ENCODE measurements at regions not wholly inside any gene's neighbourhood (a gene's known extent, or its start where the extent isn't known, plus 50 kb on each side); places are given as distances from the start of the nearest gene placed in this dataset.

DNA sequence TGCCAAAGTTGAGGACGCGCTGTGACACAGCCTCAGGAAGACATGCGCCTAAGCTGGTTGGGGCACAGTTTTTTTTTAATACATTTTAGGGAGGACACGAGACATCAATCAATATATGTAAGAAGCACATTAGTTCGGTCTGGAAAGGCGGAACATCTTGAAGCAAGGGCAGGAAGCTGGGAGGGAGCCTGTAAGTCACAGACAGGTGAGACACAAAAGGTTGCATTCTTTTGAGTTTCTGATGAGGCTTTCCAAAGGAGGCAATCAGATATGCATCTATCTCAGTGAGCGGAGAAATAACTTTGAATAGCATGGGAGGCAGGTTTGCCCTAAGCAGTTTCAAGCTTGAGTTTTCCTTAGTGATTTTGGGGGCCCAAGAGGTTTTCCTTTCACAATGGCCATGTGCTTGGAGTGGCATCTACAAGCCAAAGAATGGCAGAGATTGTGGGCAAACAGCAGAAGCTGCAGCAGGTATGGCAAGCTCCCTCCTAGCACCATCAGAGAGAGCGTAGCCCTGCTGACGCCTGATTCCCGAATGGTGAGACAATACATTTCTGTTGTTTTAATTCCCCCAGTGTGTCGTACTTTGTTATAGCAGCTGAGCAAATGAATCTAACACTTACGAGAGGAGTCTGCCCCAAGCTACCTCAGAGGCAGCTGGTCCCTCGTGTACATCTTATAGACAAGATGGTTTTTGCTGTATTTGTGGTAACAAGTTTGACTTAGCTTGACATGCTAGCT is 99.5 kb upstream of the TMTC4 start (continued):
- no peak for TF ChIP-seq GABPA (IDR thresholded peaks at IDR 0.05 in 1 of 2, conservative IDR thresholded peaks at IDR 0.05 in 1 of 2)

DNA sequence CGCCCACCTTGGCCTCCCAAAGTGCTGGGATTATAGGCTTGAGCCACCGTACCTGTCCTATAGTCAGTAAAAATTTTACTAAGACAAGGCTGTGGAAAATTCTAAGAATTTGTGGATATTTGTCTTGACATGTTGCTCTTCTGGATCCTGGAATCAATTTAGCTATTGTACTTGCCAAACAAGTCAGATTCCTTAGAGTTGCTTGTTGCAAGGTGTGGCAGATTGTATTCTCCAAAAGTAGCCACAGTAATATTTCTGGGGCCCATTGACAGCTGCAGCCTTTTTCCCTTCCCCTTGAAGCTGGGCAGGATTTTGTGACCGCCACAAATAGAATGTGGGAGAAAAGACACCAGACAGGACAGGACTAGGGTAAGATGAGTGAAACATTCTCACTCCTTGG is 98.8 kb upstream of the TMTC4 start:
- Histone ChIP-seq H3K9ac (ENCODE audit: low read depth in 1 of 2, low read length in 2 of 2) (no peak overlapping the region), H3K4me3 (ENCODE audit: low read depth in 1 of 3, low read length in 3 of 3) (no peak overlapping the region), H3K36me3 (ENCODE audit: control insufficient read depth in 4 of 4, insufficient read depth in 3 of 4, low read depth in 1 of 4, low read length in 3 of 4) (no peaks in the 10 kb centered on the region), H3K27me3 (ENCODE audit: control insufficient read depth in 4 of 4, insufficient read depth in 4 of 4, low read length in 3 of 4) (no peaks in the 10 kb centered on the region), H3K4me1 (ENCODE audit: control insufficient read depth in 4 of 4, insufficient read depth in 4 of 4, low read length in 3 of 4) (no peaks in the 10 kb centered on the region), H3K27ac (ENCODE audit: low read depth in 1 of 2, low read length in 2 of 2) (no peak overlapping the region), H3K9me3 (ENCODE audit: control insufficient read depth in 4 of 4, low read length in 3 of 4) (no peaks in the 10 kb centered on the region)
- WGBS: 97% methylated on average over 3 of the region's 3 CpGs
- TF ChIP-seq, protein P1, sequence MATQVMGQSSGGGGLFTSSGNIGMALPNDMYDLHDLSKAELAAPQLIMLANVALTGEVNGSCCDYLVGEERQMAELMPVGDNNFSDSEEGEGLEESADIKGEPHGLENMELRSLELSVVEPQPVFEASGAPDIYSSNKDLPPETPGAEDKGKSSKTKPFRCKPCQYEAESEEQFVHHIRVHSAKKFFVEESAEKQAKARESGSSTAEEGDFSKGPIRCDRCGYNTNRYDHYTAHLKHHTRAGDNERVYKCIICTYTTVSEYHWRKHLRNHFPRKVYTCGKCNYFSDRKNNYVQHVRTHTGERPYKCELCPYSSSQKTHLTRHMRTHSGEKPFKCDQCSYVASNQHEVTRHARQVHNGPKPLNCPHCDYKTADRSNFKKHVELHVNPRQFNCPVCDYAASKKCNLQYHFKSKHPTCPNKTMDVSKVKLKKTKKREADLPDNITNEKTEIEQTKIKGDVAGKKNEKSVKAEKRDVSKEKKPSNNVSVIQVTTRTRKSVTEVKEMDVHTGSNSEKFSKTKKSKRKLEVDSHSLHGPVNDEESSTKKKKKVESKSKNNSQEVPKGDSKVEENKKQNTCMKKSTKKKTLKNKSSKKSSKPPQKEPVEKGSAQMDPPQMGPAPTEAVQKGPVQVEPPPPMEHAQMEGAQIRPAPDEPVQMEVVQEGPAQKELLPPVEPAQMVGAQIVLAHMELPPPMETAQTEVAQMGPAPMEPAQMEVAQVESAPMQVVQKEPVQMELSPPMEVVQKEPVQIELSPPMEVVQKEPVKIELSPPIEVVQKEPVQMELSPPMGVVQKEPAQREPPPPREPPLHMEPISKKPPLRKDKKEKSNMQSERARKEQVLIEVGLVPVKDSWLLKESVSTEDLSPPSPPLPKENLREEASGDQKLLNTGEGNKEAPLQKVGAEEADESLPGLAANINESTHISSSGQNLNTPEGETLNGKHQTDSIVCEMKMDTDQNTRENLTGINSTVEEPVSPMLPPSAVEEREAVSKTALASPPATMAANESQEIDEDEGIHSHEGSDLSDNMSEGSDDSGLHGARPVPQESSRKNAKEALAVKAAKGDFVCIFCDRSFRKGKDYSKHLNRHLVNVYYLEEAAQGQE (IDR thresholded peaks at IDR 0.05): no peak
- TF ChIP-seq HNF4A (conservative IDR thresholded peaks at IDR 0.05) (no peak), GABPA (IDR thresholded peaks at IDR 0.05 in 1 of 2, conservative IDR thresholded peaks at IDR 0.05 in 1 of 2) (no peak), SP1 (IDR thresholded peaks at IDR 0.05) (no peak), EGR1 (IDR thresholded peaks at IDR 0.05; ENCODE audit: low read depth in 2 of 2) (no peak), RAD21 (IDR thresholded peaks at IDR 0.05) (no peak), HNF4G (IDR thresholded peaks at IDR 0.05) (no peak), FOXA2 (IDR thresholded peaks at IDR 0.05) (no peak), JUND (IDR thresholded peaks at IDR 0.05) (no peak)
- TF ChIP-seq, protein P2, sequence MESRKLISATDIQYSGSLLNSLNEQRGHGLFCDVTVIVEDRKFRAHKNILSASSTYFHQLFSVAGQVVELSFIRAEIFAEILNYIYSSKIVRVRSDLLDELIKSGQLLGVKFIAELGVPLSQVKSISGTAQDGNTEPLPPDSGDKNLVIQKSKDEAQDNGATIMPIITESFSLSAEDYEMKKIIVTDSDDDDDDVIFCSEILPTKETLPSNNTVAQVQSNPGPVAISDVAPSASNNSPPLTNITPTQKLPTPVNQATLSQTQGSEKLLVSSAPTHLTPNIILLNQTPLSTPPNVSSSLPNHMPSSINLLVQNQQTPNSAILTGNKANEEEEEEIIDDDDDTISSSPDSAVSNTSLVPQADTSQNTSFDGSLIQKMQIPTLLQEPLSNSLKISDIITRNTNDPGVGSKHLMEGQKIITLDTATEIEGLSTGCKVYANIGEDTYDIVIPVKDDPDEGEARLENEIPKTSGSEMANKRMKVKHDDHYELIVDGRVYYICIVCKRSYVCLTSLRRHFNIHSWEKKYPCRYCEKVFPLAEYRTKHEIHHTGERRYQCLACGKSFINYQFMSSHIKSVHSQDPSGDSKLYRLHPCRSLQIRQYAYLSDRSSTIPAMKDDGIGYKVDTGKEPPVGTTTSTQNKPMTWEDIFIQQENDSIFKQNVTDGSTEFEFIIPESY (IDR thresholded peaks at IDR 0.05): no peak
- TF ChIP-seq, protein P3, sequence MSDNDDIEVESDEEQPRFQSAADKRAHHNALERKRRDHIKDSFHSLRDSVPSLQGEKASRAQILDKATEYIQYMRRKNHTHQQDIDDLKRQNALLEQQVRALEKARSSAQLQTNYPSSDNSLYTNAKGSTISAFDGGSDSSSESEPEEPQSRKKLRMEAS (IDR thresholded peaks at IDR 0.05): no peak
- DNase-seq (ENCODE audit: low spot score): no peak

DNA sequence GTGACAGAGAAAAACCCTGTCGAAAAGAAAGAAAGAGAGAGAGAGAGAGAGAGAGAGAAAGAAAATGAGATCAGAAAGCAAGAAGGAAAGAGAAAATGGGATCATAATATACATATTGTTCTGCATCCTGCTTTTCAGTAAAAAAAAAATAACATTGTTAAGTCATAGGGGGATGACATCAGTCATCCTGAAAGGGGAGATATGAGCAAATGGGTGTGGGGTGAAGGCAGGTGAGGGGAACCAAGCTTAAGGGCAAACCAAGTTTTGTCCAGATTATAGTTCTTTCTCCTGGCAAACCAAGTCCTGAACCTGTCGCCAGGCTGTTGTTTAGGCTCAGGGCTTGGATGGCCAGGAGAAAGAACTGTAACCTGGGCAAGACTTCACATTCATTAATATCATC is 92.6 kb upstream of the TMTC4 start:
- WGBS: 89% methylated on average over 2 of the region's 2 CpGs
- no peaks in the 10 kb centered on the region for H3K27me3 ChIP-seq (ENCODE audit: control insufficient read depth in 4 of 4, insufficient read depth in 4 of 4, low read length in 3 of 4)
- no peaks in the 10 kb centered on the region for H3K9me3 ChIP-seq (ENCODE audit: control insufficient read depth in 4 of 4, low read length in 3 of 4)
- H3K9ac ChIP-seq (ENCODE audit: low read depth in 1 of 2, low read length in 2 of 2): no peak overlapping the region
- no peaks in the 10 kb centered on the region for H3K36me3 ChIP-seq (ENCODE audit: control insufficient read depth in 4 of 4, insufficient read depth in 3 of 4, low read depth in 1 of 4, low read length in 3 of 4)
- no peak overlapping the region for H3K4me3 ChIP-seq (ENCODE audit: low read depth in 1 of 3, low read length in 3 of 3)
- H3K4me1 ChIP-seq (ENCODE audit: control insufficient read depth in 4 of 4, insufficient read depth in 4 of 4, low read length in 3 of 4): no peaks in the 10 kb centered on the region
- DNase-seq (ENCODE audit: low spot score): no peak
- peak overlapping the region in 1 of 2 donors; percentile 5 for H3K27ac ChIP-seq (ENCODE audit: low read depth in 1 of 2, low read length in 2 of 2)
- TF ChIP-seq, protein P3 (IDR thresholded peaks at IDR 0.05): no peak
- no peak for TF ChIP-seq YY1 (IDR thresholded peaks at IDR 0.05)
- TF ChIP-seq RAD21 (IDR thresholded peaks at IDR 0.05): no peak
- no peak for TF ChIP-seq FOXA1 (IDR thresholded peaks at IDR 0.05)
- no peak for TF ChIP-seq HNF4A (conservative IDR thresholded peaks at IDR 0.05)
- no peak for TF ChIP-seq GABPA (IDR thresholded peaks at IDR 0.05 in 1 of 2, conservative IDR thresholded peaks at IDR 0.05 in 1 of 2)
- no peak for TF ChIP-seq NR2F2 (IDR thresholded peaks at IDR 0.05)
- no peak for TF ChIP-seq FOXA2 (IDR thresholded peaks at IDR 0.05)
- TF ChIP-seq HNF4G (IDR thresholded peaks at IDR 0.05): no peak
- TF ChIP-seq, protein P4, sequence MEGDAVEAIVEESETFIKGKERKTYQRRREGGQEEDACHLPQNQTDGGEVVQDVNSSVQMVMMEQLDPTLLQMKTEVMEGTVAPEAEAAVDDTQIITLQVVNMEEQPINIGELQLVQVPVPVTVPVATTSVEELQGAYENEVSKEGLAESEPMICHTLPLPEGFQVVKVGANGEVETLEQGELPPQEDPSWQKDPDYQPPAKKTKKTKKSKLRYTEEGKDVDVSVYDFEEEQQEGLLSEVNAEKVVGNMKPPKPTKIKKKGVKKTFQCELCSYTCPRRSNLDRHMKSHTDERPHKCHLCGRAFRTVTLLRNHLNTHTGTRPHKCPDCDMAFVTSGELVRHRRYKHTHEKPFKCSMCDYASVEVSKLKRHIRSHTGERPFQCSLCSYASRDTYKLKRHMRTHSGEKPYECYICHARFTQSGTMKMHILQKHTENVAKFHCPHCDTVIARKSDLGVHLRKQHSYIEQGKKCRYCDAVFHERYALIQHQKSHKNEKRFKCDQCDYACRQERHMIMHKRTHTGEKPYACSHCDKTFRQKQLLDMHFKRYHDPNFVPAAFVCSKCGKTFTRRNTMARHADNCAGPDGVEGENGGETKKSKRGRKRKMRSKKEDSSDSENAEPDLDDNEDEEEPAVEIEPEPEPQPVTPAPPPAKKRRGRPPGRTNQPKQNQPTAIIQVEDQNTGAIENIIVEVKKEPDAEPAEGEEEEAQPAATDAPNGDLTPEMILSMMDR (IDR thresholded peaks at IDR 0.05; ENCODE audit: low read depth, low read length, missing input control): no peak
- no peak for TF ChIP-seq RXRA (IDR thresholded peaks at IDR 0.05)
- TF ChIP-seq, protein P2 (IDR thresholded peaks at IDR 0.05): no peak
- no peak for TF ChIP-seq SP1 (IDR thresholded peaks at IDR 0.05)
- TF ChIP-seq, protein P5, sequence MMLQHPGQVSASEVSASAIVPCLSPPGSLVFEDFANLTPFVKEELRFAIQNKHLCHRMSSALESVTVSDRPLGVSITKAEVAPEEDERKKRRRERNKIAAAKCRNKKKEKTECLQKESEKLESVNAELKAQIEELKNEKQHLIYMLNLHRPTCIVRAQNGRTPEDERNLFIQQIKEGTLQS (IDR thresholded peaks at IDR 0.05): no peak

Data from liver (tissue), 8 donors.